GM12891 (cell line): ENCODE measurements at regions not wholly inside any gene's neighbourhood (a gene's known extent, or its start where the extent isn't known, plus 50 kb on each side); places are given as distances from the start of the nearest gene placed in this dataset.
"Not testable (repeated sequence)": the region's sequence is repeated elsewhere in the genome, so short reads cannot be mapped to it uniquely, and the experiment has no call there.

Experiments
- DNase-seq: peaks from one replicate; pipeline ENCODE4 v3.0.0; 2011; ENCODE audit warnings: low spot score; ENCODE audit not compliant: insufficient read length
- FAIRE-seq: peaks from 2 replicates; lab custom pipeline; 2011; peaks lifted over from hg19 to GRCh38; lab: Jason Lieb, UNC
- PAX5 ChIP-seq: IDR thresholded peaks from 2 replicates; pipeline ENCODE4 v1.6.1; 2011; ENCODE audit warnings: low read length, moderate library complexity, mild to moderate bottlenecking; ENCODE audit not compliant: insufficient read depth, severe bottlenecking
- POLR2A ChIP-seq: IDR thresholded peaks from 2 replicates; pipeline ENCODE4 v1.6.1; 2011; ENCODE audit warnings: low read depth, low read length, control low read depth
- POLR2AphosphoS5 ChIP-seq: IDR thresholded peaks from 2 replicates; pipeline ENCODE4 v1.6.1; 2011; ENCODE audit warnings: low read depth, low read length, control low read depth
- POU2F2 ChIP-seq: IDR thresholded peaks from 2 replicates; pipeline ENCODE4 v1.6.1; 2011; ENCODE audit warnings: low read depth, mild to moderate bottlenecking, control low read depth, low read length, moderate library complexity
- SPI1 ChIP-seq: IDR thresholded peaks from 2 replicates; pipeline ENCODE4 v1.6.1; 2011; ENCODE audit warnings: low read depth, low read length, control low read depth
- TAF1 ChIP-seq: IDR thresholded peaks from 2 replicates; pipeline ENCODE4 v1.6.1; 2011; ENCODE audit warnings: low read depth, low read length, control low read depth

- TF ChIP-seq PAX5, result no peak
- no peak for TF ChIP-seq TAF1
- no peak for TF ChIP-seq POLR2AphosphoS5
- TF ChIP-seq POU2F2, result no peak
- TF ChIP-seq SPI1, result no peak
- TF ChIP-seq POLR2A, result no peak
- FAIRE-seq (no peak), DNase-seq (no peak)
Observed at GRCh38 chr13:65265988-65266387, 1964.1 kb downstream of the PCDH9 start.

GRCh38 chr13:65264066-65264465 is 1966.1 kb downstream of the PCDH9 start:
- TF ChIP-seq POLR2A, result no peak
- TF ChIP-seq POU2F2, result no peak
- TF ChIP-seq PAX5, result no peak
- no peak for TF ChIP-seq POLR2AphosphoS5
- TF ChIP-seq TAF1, result no peak
- TF ChIP-seq SPI1, result no peak
- DNase-seq (no peak), FAIRE-seq (no peak)

GRCh38 chr13:65260946-65261891 is 1968.9 kb downstream of the PCDH9 start:
- DNase-seq (no peak), FAIRE-seq (no peak)
- TF ChIP-seq TAF1, result no peak
- TF ChIP-seq POLR2A, result no peak
- no peak for TF ChIP-seq POLR2AphosphoS5
- no peak for TF ChIP-seq SPI1
- TF ChIP-seq PAX5, result no peak
- TF ChIP-seq POU2F2, result no peak

DNA sequence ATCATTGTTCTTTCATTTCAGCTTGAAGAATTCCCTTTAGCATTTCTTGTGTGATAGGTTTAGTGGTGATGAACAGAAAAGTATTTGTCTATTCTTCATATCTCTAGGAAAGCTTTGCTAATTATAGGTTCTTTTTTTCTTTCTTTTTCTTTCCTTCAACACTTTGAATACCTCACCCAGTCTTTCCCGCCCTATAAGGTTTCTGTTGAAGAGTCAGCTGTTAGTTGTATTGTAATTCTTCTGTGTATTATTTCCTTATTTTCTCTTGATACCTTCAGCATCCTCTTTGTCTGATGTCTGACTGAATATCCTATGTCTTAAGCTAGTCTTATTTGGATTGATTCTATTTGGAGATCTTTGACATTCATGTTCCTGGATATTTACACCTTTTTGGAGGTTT is 1989.4 kb downstream of the PCDH9 start:
- FAIRE-seq, result no peak
- no peak for TF ChIP-seq POU2F2
- no peak for DNase-seq

GRCh38 chr13:65236841-65237418 is 1993.2 kb downstream of the PCDH9 start:
- DNase-seq, result no peak
- no peak for FAIRE-seq
- no peak for TF ChIP-seq POU2F2

- FAIRE-seq (no peak), DNase-seq (no peak)
- TF ChIP-seq POU2F2 (no peak), POLR2AphosphoS5 (no peak), POLR2A (no peak), PAX5 (no peak), TAF1 (no peak), SPI1 (no peak)
Observed at GRCh38 chr13:65217471-65217995, 2012.6 kb downstream of the PCDH9 start.

- FAIRE-seq, DNase-seq: not testable (repeated sequence)
Observed at GRCh38 chr13:65202845-65203244, 2027.3 kb downstream of the PCDH9 start.

DNA sequence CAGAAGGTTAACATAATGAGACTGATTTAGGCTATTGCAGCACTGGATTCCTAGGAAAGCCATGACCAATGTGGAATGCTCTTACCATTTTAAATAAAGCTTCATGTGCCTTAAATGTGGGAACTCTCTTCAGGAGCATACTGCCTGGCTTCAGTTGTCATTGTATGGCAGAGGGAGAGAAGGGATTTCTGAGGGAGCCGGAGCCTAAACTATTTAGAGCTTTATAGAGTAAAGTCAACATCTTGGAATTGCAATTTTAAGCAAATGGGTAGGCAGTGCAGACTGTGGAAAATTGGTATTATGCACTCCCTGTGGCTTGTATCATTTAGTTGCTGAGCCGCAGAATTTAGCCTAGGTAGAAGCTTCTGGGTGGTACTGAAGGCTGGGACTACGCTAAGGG is 2041.4 kb downstream of the PCDH9 start:
- DNase-seq (no peak), FAIRE-seq (no peak)
- no peak for TF ChIP-seq PAX5
- no peak for TF ChIP-seq POU2F2
- TF ChIP-seq POLR2A, result no peak
- TF ChIP-seq SPI1, result no peak
- TF ChIP-seq POLR2AphosphoS5, result no peak
- TF ChIP-seq TAF1, result no peak

GRCh38 chr13:65168026-65168425 is 2062.1 kb downstream of the PCDH9 start:
- DNase-seq (no peak), FAIRE-seq (no peak)
- TF ChIP-seq POLR2AphosphoS5 (no peak), PAX5 (no peak), POLR2A (no peak), POU2F2 (no peak), TAF1 (no peak), SPI1 (no peak)

GRCh38 chr13:65166675-65167074 is 2063.5 kb downstream of the PCDH9 start:
- no peak for FAIRE-seq
- DNase-seq, result no peak

More at GRCh38 chr13:65166675-65167074, 2063.5 kb downstream of the PCDH9 start:
- TF ChIP-seq PAX5, result no peak
- no peak for TF ChIP-seq POU2F2
- no peak for TF ChIP-seq POLR2AphosphoS5
- no peak for TF ChIP-seq SPI1
